HepG2 (cell line): ENCODE measurements at regions not wholly inside any gene's neighbourhood (a gene's known extent, or its start where the extent isn't known, plus 50 kb on each side); places are given as distances from the start of the nearest gene placed in this dataset.
A peak's percentile ranks its signal among the peaks of the same experiment; 100 is the strongest.

Experiments
- ATAC-seq: fragments of 200-7000 bp; cut with Tn5 transposase; 3 replicates; pipeline ENCODE4 v1.9.1; 2020; ENCODE audit warnings: mild to moderate bottlenecking, moderate library complexity
- BruUV-seq: library from RNA; stranded (reverse); fragments of 400-500 nt; replicated peaks from 2 replicates; lab custom pipeline; 2021; lab: Mats Ljungman, UMichigan
- CTCF ChIA-PET: fragments of 300-600 bp; formaldehyde crosslinking; extraction: SDS; loops from one replicate; lab custom pipeline; 2021; ENCODE audit warnings: low total read pairs, inconsistent platforms, low intra/inter-chr PET ratio; lab: Yijun Ruan, JAX
- POLR2A ChIA-PET: fragments of 350-600 bp; sonication (Branson Sonifier 250); formaldehyde crosslinking; loops from one replicate; lab custom pipeline; 2020; ENCODE audit warnings: antibody characterized with exemption, inconsistent platforms; lab: Yijun Ruan, JAX
- DNase-seq: peaks from one replicate; pipeline ENCODE4 v3.0.0-alpha.2; 2015; ENCODE audit warnings: low spot score
- FAIRE-seq: peaks from 3 replicates; lab custom pipeline; 2011; peaks lifted over from hg19 to GRCh38; lab: Jason Lieb, UNC
- H2AFZ ChIP-seq: one replicate; pipeline ENCODE4 v1.6.1; 2011; ENCODE audit warnings: low read length, inconsistent platforms
- H3K27ac ChIP-seq: fragments of 300-600 bp; 3 replicates; pipeline ENCODE4 v1.8.0; 2011; ENCODE audit warnings: mixed run types, mild to moderate bottlenecking, mixed read lengths, low read length, inconsistent platforms; ENCODE audit not compliant: insufficient read depth; ENCODE audit errors: extremely low read length
- H3K27me3 ChIP-seq, 2 experiments: fragments of 200-600 bp in 1 of 2; 2 replicates in 1 of 2; 3 replicates in 1 of 2; pipeline versions ENCODE4 v1.6.0 to v1.8.0; 2011; ENCODE audit warnings: low read length in 2 of 2, mild to moderate bottlenecking in 2 of 2, moderate library complexity in 2 of 2, inconsistent platforms in 1 of 2; ENCODE audit not compliant: insufficient read depth in 2 of 2, control insufficient read depth in 1 of 2
- H3K36me3 ChIP-seq, 2 experiments: fragments of 200-600 bp in 1 of 2; replicated peaks in 1 of 2; 2 replicates in 1 of 2; 3 replicates in 1 of 2; pipeline versions ENCODE4 v1.5.1 to v1.8.0; 2011; ENCODE audit warnings: low read length in 2 of 2, inconsistent platforms in 1 of 2; ENCODE audit not compliant: insufficient read depth in 2 of 2, control insufficient read depth in 1 of 2
- H3K4me1 ChIP-seq: 2 replicates; pipeline ENCODE4 v1.5.1; 2012; ENCODE audit warnings: low read length, inconsistent platforms; ENCODE audit not compliant: insufficient read depth
- H3K4me2 ChIP-seq: 2 replicates; pipeline ENCODE4 v1.6.0; 2011; ENCODE audit warnings: low read depth, low read length, inconsistent platforms
- H3K4me3 ChIP-seq, 3 experiments: fragments of 200-600 bp in 1 of 3; sonication (generic), shearing (Covaris generic) in 1 of 3; replicated peaks in 1 of 3; 2 replicates each; pipeline ENCODE4 v1.5.1; 2011 to 2016; ENCODE audit warnings: low read length in 3 of 3, inconsistent platforms in 2 of 3, low read depth in 2 of 3, mild to moderate bottlenecking in 2 of 3, control low read depth in 1 of 3, mixed read lengths in 1 of 3; ENCODE audit not compliant: insufficient read depth in 1 of 3
- H3K79me2 ChIP-seq: one replicate; pipeline ENCODE4 v1.6.1; 2011; ENCODE audit warnings: low read length, inconsistent platforms; ENCODE audit not compliant: insufficient read depth
- H3K9ac ChIP-seq: 2 replicates; pipeline ENCODE4 v1.6.0; 2011; ENCODE audit warnings: mild to moderate bottlenecking, low read depth, low read length, inconsistent platforms; ENCODE audit not compliant: insufficient read depth
- H3K9me3 ChIP-seq: 2 replicates; pipeline ENCODE4 v1.5.1; 2012; ENCODE audit warnings: mild to moderate bottlenecking, low read length
- H4K20me1 ChIP-seq: 2 replicates; pipeline ENCODE4 v1.6.0; 2011; ENCODE audit warnings: inconsistent platforms, mild to moderate bottlenecking, low read length, moderate library complexity; ENCODE audit not compliant: insufficient read depth
- ATF5 ChIP-seq: sonication (generic); formaldehyde crosslinking; IDR thresholded peaks from 2 replicates; pipeline ENCODE4 v1.4.0; 2020; ENCODE audit warnings: mild to moderate bottlenecking, low read depth, missing genetic modification reagents
- DNMT3B ChIP-seq: conservative IDR thresholded peaks from 2 replicates; pipeline ENCODE4 v1.6.1; 2016; ENCODE audit warnings: missing biosample characterization, control low read depth
- POLR2AphosphoS5 ChIP-seq: IDR thresholded peaks from 2 replicates; pipeline ENCODE4 v1.6.1; 2012; ENCODE audit warnings: low read depth, low read length
- RELA ChIP-seq: sonication (generic); formaldehyde crosslinking; IDR thresholded peaks from 2 replicates; pipeline ENCODE4 v1.4.0; 2020; ENCODE audit warnings: missing genetic modification reagents
- SIN3A ChIP-seq: IDR thresholded peaks from 2 replicates; pipeline ENCODE4 v1.6.1; 2011; ENCODE audit warnings: low read depth, mild to moderate bottlenecking, control low read depth, low read length, borderline replicate concordance
- SMAD1 ChIP-seq: sonication (generic); formaldehyde crosslinking; IDR thresholded peaks from 2 replicates; pipeline ENCODE4 v1.4.0; 2020; ENCODE audit warnings: missing genetic modification reagents, low read depth, mild to moderate bottlenecking, borderline replicate concordance
- SMARCC2 ChIP-seq: fragments of 450-650 bp; IDR thresholded peaks from 2 replicates; pipeline ENCODE4 v1.6.1; 2017; ENCODE audit warnings: antibody characterized with exemption, mild to moderate bottlenecking
- SMARCE1 ChIP-seq: fragments of 450-650 bp; IDR thresholded peaks from 2 replicates; pipeline ENCODE4 v1.6.1; 2017; ENCODE audit warnings: borderline replicate concordance
- TFE3 ChIP-seq: IDR thresholded peaks from 2 replicates; pipeline ENCODE4 v1.6.1; 2016
- ZEB1 ChIP-seq: IDR thresholded peaks from 2 replicates; pipeline ENCODE4 v1.6.1; 2012; ENCODE audit warnings: mild to moderate bottlenecking, low read depth, inconsistent platforms; ENCODE audit not compliant: insufficient replicate concordance
- ZHX1 ChIP-seq: sonication (generic); formaldehyde crosslinking; IDR thresholded peaks from 2 replicates; pipeline ENCODE4 v1.8.1; 2022; ENCODE audit warnings: low read depth, mild to moderate bottlenecking, missing genetic modification reagents
- ZNF12 ChIP-seq: sonication (generic); formaldehyde crosslinking; IDR thresholded peaks from 2 replicates; pipeline ENCODE4 v1.5.0; 2020; ENCODE audit warnings: missing genetic modification reagents
- ZNF124 ChIP-seq: sonication (generic); formaldehyde crosslinking; IDR thresholded peaks from 2 replicates; pipeline ENCODE4 v1.4.0; 2020; ENCODE audit warnings: missing genetic modification reagents
- ZNF136 ChIP-seq: sonication (generic); formaldehyde crosslinking; IDR thresholded peaks from 2 replicates; pipeline ENCODE4 v1.8.1; 2022; ENCODE audit warnings: low read depth, mild to moderate bottlenecking, moderate library complexity, missing genetic modification reagents
- ZNF34 ChIP-seq: sonication (generic); formaldehyde crosslinking; IDR thresholded peaks from 2 replicates; pipeline ENCODE4 v1.4.0; 2020; ENCODE audit warnings: mild to moderate bottlenecking, missing genetic modification reagents, borderline replicate concordance
- ZNF616 ChIP-seq: sonication (generic); formaldehyde crosslinking; IDR thresholded peaks from 2 replicates; pipeline ENCODE4 v1.5.0; 2020; ENCODE audit warnings: low read depth, mild to moderate bottlenecking, missing genetic modification reagents
- ZSCAN31 ChIP-seq: sonication (generic); formaldehyde crosslinking; IDR thresholded peaks from 2 replicates; pipeline ENCODE4 v1.5.0; 2020; ENCODE audit warnings: low read depth, mild to moderate bottlenecking, missing genetic modification reagents
- WGBS: methylation state at CpG from one replicate; pipeline ENCODE4 v1.1.6; 2017; ENCODE audit warnings: low lambda C conversion rate; 5-methylcytosine and 5-hydroxymethylcytosine counted together
- in situ Hi-C: cut with HindIII; loops from 2 replicates; pipeline ENCODE4 v1.10.0; 2017; ENCODE audit warnings: low pct_unique_long_range_greater_than_20kb; ENCODE audit not compliant: extremely low pct_ligation_motif_present
- intact Hi-C: fragments of 100-400 bp; cut with micrococcal nuclease; formaldehyde crosslinking; loops from one replicate; pipeline ENCODE4 v1.10.0; 2022; ENCODE audit not compliant: unreplicated experiment

GRCh38 chr11:127491589-127491988 is 491.0 kb upstream of the KIRREL3 start:
- H3K4me2 ChIP-seq, result no peak overlapping the region
- ChIA-PET POLR2A (no interaction called here), CTCF (no interaction called here)

GRCh38 chr11:127490896-127491295 is 490.3 kb upstream of the KIRREL3 start:
- CTCF ChIA-PET, result no interaction called here
- POLR2A ChIA-PET, result no interaction called here
- H2AFZ ChIP-seq, result no peak overlapping the region
- TF ChIP-seq DNMT3B (CRISPR knock-in tag) (no peak), POLR2AphosphoS5 (no peak), ZHX1 (CRISPR knock-in tag) (no peak), ZNF12 (CRISPR knock-in tag) (no peak), RELA (CRISPR knock-in tag) (no peak), SMARCC2 (no peak), SMARCE1 (no peak), SIN3A (no peak), ZNF616 (CRISPR knock-in tag) (no peak), TFE3 (CRISPR knock-in tag) (no peak), ATF5 (no peak)
- TF ChIP-seq, all 625 proteins: peak for 0
- intact Hi-C loops, result no loop called here
- no TSS peak for BruUV-seq
- ATAC-seq, result no peak
- Histone ChIP-seq H3K4me2 (no peak overlapping the region), H3K4me1 (no peaks in the 10 kb centered on the region), H4K20me1 (no peaks in the 10 kb centered on the region), H3K4me3 (no peak overlapping the region), H3K9ac (no peak overlapping the region), H3K79me2 (no peaks in the 10 kb centered on the region), H3K27me3 (no peaks in the 10 kb centered on the region), H3K9me3 (peaks cover 60% of the 10 kb centered on the region), H3K27ac (no peak overlapping the region), H3K36me3 (no peaks in the 10 kb centered on the region)
- in situ Hi-C loops, result no loop called here
- no peak for FAIRE-seq
- WGBS, result 0% methylated on average over 2 of the region's 2 CpGs
- no peak for DNase-seq

More at GRCh38 chr11:127491589-127491988, 491.0 kb upstream of the KIRREL3 start:
- Histone ChIP-seq H3K9ac (no peak overlapping the region), H3K27ac (no peak overlapping the region), H4K20me1 (no peaks in the 10 kb centered on the region), H3K4me1 (no peaks in the 10 kb centered on the region)
- ATAC-seq, result no peak
- WGBS, result 14% methylated on average over 2 of the region's 2 CpGs
- no peak for FAIRE-seq
- no peak for TF ChIP-seq ZNF136 (CRISPR knock-in tag)
- TF ChIP-seq ZNF34, result no peak
- no peak for TF ChIP-seq SMAD1
- no peak for TF ChIP-seq ZSCAN31 (CRISPR knock-in tag)
- TF ChIP-seq ZEB1, result no peak
- peak; percentile 90; the same call in 1 of the 2 replicates for TF ChIP-seq ZNF124 (CRISPR knock-in tag)
- TF ChIP-seq, all 625 proteins: peak for 1
- H3K27me3 ChIP-seq, result no peaks in the 10 kb centered on the region
- BruUV-seq, result no TSS peak
- intact Hi-C loops, result no loop called here
- peaks cover 56% of the 10 kb centered on the region for H3K9me3 ChIP-seq
- H3K4me3 ChIP-seq, result no peak overlapping the region
- in situ Hi-C loops, result no loop called here
- H3K79me2 ChIP-seq, result no peaks in the 10 kb centered on the region
- no peak overlapping the region for H2AFZ ChIP-seq
- DNase-seq, result no peak
- H3K36me3 ChIP-seq, result no peaks in the 10 kb centered on the region
